A549 (cell line): ENCODE measurements at regions not wholly inside any gene's neighbourhood (a gene's known extent, or its start where the extent isn't known, plus 50 kb on each side); places are given as distances from the start of the nearest gene placed in this dataset.

Experiments used
- CTCF ChIP-seq: fragments of >200 bp; sonication (Bioruptor Twin); formaldehyde crosslinking; IDR thresholded peaks from 3 replicates; pipeline ENCODE4 v1.5.1; 2016
- EHMT2 ChIP-seq: fragments of 200-600 bp; sonication (generic); IDR thresholded peaks from 2 replicates; pipeline ENCODE4 v1.6.1; 2016; ENCODE audit warnings: antibody characterized with exemption, low read depth, mild to moderate bottlenecking, moderate library complexity
- EP300 ChIP-seq, 2 experiments: fragments of >200 bp; sonication (Bioruptor Twin); formaldehyde crosslinking; IDR thresholded peaks; 2 replicates in 1 of 2; 3 replicates in 1 of 2; pipeline ENCODE4 v1.6.1; 2016 to 2017
- HMGXB4 ChIP-seq: fragments of 250-450 bp; sonication (Bioruptor Pico); IDR thresholded peaks from 2 replicates; pipeline ENCODE4 v1.5.0; 2021; ENCODE audit warnings: mild to moderate bottlenecking, moderate library complexity, borderline replicate concordance
- MAX ChIP-seq: IDR thresholded peaks from 2 replicates; pipeline ENCODE4 v1.6.1; 2012
- MYC ChIP-seq: IDR thresholded peaks from 2 replicates; pipeline ENCODE4 v1.6.1; 2012; ENCODE audit warnings: mild to moderate bottlenecking, inconsistent platforms, low read length, improper control_type of control experiment, borderline replicate concordance
- POLR2A ChIP-seq: IDR thresholded peaks from 2 replicates; pipeline ENCODE4 v1.6.1; 2012; ENCODE audit warnings: mild to moderate bottlenecking, low read length
- RNF2 ChIP-seq: fragments of 200-600 bp; sonication (generic); IDR thresholded peaks from 2 replicates; pipeline ENCODE4 v1.6.1; 2016; ENCODE audit warnings: low read depth, mild to moderate bottlenecking, antibody characterized with exemption, moderate library complexity, borderline replicate concordance
- SMC3 ChIP-seq: fragments of >200 bp; sonication (Bioruptor Twin); formaldehyde crosslinking; IDR thresholded peaks from 3 replicates; pipeline ENCODE4 v1.6.1; 2018; ENCODE audit warnings: inconsistent platforms
- TP53 ChIP-seq: fragments of 250-450 bp; sonication (Bioruptor Pico); IDR thresholded peaks from 2 replicates; pipeline ENCODE4 v1.5.0; 2021; ENCODE audit warnings: mild to moderate bottlenecking, moderate library complexity
- USF2 ChIP-seq: fragments of 450-650 bp; IDR thresholded peaks from 2 replicates; pipeline ENCODE4 v1.6.1; 2014; ENCODE audit warnings: antibody characterized with exemption

- TF ChIP-seq CTCF (no peak), POLR2A (no peak), HMGXB4 (CRISPR knock-in tag) (no peak), USF2 (no peak), MAX (no peak), SMC3 (no peak), EP300 (IDR thresholded peaks at IDR 0.05) (no peak), EHMT2 (no peak), MYC (no peak), TP53 (CRISPR knock-in tag) (no peak), RNF2 (no peak)
Observed at GRCh38 chr11:91776655-91777054, 448.0 kb upstream of the FAT3 start.
